AG04449 (cell line): ENCODE measurements at regions not wholly inside any gene's neighbourhood (a gene's known extent, or its start where the extent isn't known, plus 50 kb on each side); places are given as distances from the start of the nearest gene placed in this dataset.

Source experiments
- CTCF ChIA-PET: fragments of 350-600 bp; formaldehyde crosslinking; extraction: SDS; loops from one replicate; lab custom pipeline; 2021; ENCODE audit warnings: antibody characterized with exemption; lab: Yijun Ruan, JAX
- POLR2A ChIA-PET: fragments of 400-600, 350-600 bp; formaldehyde crosslinking; extraction: SDS; loops from one replicate; lab custom pipeline; 2020; ENCODE audit warnings: antibody characterized with exemption, inconsistent platforms; lab: Yijun Ruan, JAX
- DNase-seq: peaks from one replicate; pipeline ENCODE4 v3.0.0-alpha.2; 2010; ENCODE audit warnings: low read depth, low spot score
- H3K4me3 ChIP-seq: 2 replicates; pipeline ENCODE4 v1.5.1; 2011; ENCODE audit warnings: low read depth, mild to moderate bottlenecking, control low read depth, low read length
- TF ChIP-seq, protein P1 (sequence below): IDR thresholded peaks from one replicate; pipeline ENCODE4 v1.5.1; 2011; ENCODE audit warnings: mild to moderate bottlenecking, moderate library complexity, low read length, control low read depth, inconsistent platforms; ENCODE audit not compliant: insufficient read depth; ENCODE audit errors: missing control alignments

DNA sequence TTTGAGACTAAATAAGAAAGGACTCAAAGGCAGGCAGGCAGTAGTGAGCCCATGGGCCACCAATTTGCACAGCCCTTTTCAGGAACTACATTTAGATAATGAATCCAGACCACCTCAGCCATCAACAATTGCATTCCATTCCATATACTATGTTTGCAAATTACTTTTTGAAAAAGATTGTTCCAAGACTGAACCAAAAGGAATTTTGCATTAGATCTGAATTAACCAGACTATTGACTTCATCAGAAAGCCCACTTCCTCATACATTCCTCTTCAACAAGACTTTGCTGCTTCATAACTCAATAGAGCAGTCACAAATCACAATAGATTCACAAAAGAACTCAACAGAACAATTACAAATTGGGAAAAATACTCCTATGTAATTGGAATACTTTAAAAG, 229.1 kb downstream of the SIM1 start:
- ChIA-PET POLR2A (no interaction called here), CTCF (interaction anchor here (0.6 kb wide), 1 partner anchor 13 kb away, joined by 3 read pairs; no protein-coding TSS in a partner anchor)
- no peak for DNase-seq
- no peak overlapping the region for H3K4me3 ChIP-seq
- TF ChIP-seq, protein P1, sequence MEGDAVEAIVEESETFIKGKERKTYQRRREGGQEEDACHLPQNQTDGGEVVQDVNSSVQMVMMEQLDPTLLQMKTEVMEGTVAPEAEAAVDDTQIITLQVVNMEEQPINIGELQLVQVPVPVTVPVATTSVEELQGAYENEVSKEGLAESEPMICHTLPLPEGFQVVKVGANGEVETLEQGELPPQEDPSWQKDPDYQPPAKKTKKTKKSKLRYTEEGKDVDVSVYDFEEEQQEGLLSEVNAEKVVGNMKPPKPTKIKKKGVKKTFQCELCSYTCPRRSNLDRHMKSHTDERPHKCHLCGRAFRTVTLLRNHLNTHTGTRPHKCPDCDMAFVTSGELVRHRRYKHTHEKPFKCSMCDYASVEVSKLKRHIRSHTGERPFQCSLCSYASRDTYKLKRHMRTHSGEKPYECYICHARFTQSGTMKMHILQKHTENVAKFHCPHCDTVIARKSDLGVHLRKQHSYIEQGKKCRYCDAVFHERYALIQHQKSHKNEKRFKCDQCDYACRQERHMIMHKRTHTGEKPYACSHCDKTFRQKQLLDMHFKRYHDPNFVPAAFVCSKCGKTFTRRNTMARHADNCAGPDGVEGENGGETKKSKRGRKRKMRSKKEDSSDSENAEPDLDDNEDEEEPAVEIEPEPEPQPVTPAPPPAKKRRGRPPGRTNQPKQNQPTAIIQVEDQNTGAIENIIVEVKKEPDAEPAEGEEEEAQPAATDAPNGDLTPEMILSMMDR = no peak

DNA sequence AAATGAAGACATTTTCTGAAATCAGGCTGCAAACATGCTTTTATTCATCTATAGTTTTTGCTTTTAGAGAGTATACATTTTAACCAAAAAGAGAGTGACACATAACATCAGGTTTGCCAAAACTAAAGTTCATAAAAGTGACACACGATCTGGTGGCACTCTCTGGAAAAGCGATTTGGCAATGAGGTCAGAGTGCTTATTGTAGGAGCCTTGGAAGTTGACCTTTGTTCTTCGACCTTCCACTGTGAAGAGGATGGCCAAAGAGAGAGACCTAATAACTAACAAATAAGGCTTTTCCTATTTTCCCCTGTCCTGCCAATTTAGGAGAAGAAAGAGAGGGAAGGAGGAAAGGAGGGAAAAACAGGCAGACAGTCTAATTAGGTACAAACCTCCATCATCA, 230.1 kb downstream of the SIM1 start:
- DNase-seq = no peak
- TF ChIP-seq, protein P1 = no peak
- no peak overlapping the region for H3K4me3 ChIP-seq
- CTCF ChIA-PET = no interaction called here
- POLR2A ChIA-PET = no interaction called here

DNA sequence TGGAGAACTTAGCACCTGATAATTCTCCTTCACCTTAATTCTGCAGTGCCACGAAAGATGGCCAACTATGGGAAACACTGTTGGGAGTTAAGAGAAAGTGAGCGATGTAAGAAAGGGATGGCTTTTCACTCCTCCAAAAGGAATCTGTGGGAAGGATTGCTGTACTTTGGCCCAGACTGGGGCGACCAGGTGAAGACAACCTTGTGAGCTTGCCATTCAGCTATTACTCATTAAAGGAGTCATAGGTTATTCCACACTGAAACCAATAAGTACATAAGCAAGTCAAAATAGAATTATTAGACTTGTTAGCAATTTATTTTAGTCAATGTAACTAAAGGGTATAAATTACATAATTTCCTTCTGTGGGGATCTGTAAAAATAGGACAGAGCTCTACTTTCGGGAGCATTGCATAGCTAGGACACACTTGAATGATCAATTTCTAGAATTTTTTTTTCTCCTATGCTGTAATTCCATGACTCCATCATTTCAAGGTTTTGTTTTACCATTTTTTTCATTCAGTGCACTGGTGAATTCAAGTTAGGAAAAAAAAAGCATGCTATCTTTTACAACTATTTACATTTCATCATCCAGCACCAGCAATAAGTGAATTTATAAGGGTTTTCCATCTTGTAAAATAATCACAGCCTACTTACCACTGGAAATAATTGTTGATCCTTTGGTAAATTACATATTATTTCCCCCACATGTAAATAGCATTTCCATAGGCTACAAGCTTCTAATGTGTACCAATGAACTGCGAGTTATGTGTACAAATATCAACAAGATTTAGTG, 231.7 kb downstream of the SIM1 start:
- DNase-seq = no peak
- POLR2A ChIA-PET = no interaction called here
- TF ChIP-seq, protein P1 = no peak
- CTCF ChIA-PET = interaction anchor here (0.9 to 1.2 kb wide), 2 partner anchors 10 to 18 kb away, joined by 3 read pairs; no protein-coding TSS in a partner anchor
- H3K4me3 ChIP-seq = no peak overlapping the region

DNA sequence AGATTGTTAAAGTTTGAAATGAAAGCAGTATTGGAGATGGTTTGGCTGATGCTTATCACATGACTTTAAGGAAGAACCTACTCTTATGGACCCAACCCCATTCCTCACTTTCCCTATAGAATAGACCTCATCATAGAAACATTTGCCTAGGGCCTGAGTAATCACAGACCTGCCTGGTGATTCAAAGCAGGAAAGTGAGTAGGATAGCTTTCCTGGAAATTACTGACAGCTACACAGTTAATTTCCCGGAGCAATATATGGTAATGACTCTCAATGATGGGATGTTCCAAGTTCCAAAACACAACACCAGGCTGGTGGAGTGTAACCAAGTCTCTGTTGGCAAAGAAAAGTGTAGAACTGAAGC, 233.8 kb downstream of the SIM1 start:
- ChIA-PET POLR2A (no interaction called here), CTCF (interaction anchor here (1.3 to 2.0 kb wide), 4 partner anchors 17 to 433 kb away, joined by 4 to 6 read pairs (median 4); no protein-coding TSS in a partner anchor)
- TF ChIP-seq, protein P1 = no peak
- no peak for DNase-seq
- no peak overlapping the region for H3K4me3 ChIP-seq

DNA sequence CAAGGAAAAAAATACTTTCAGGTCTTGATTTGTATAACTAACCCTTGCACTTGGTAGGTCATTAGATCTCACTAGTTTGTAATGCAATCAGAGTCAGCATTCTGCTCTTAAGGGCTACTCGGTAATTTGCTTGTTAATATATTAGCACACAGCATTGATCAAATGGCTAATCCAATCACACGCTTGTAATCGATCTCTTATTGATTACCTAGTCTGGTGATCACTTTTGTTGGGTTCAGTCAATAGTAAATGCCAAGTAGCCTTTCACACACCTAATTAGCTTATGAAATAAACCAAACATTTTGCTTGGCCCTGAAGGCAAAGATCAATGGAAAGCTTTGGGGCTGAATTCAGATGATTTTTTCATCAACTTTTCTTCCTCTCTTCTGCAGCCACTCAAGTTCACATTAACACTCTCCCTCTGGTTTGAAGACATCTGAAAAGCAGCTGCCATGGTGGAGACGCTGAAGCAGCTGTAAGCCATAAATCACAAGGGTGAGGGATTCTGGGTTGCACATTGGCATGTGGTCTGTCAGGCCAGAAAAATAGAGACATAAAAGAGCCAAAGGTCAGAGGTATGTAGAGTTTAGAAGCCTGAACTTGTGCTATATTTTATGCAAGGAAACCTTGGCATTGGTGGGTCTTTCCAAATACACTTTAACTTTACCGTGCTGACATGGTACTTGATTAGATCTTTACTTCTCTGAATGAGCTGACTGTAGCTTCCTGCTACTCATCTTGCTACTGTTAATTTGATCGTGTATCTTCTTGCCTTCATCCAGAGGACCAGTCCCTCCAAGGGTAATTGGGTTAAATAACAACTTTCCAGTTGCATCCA, 234.4 kb downstream of the SIM1 start:
- TF ChIP-seq, protein P1 = no peak
- POLR2A ChIA-PET = no interaction called here
- DNase-seq = no peak
- no peak overlapping the region for H3K4me3 ChIP-seq
- CTCF ChIA-PET = interaction anchor here (1.6 to 2.5 kb wide), 4 partner anchors 11 to 434 kb away, joined by 4 to 17 read pairs (median 5); no protein-coding TSS in a partner anchor
